ENCODE measurements at regions not wholly inside any gene's neighbourhood (a gene's known extent, or its start where the extent isn't known, plus 50 kb on each side); places are given as distances from the start of the nearest gene placed in this dataset.

DNA sequence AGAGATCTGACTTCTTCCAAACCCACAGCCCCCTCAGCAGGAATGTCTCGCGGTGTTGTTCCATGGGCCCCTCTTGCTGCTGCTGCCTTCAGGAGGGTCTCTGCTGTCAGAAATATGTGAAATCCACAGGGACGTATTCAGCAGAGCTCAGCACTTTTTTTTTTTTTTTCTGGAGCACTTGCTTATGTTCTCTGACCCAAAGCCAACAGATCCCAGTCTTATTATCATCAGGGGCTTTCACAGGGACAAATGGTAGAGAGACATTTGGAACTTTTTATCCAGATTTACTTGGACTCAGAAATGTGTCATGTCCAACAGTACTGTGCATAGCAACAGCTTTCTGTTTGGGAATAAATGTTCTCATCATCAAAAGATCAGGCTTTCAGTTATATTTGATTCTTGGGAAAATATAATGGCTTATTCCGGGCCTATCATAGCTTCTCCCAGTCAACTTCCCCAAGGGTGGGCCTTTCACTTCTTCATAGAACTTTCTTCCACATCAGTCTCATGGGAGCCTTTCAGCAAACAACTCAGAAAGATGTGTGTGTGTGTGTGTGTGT, 332.7 kb downstream of the ZNF536 start:
- TF ChIP-seq GATA3 (IDR thresholded peaks at IDR 0.05; ENCODE audit: low read depth, low read length) = no peak
- no peak for TF ChIP-seq GATA2 (IDR thresholded peaks at IDR 0.05; ENCODE audit: low read depth, low read length)
